H1 (cell line): ENCODE measurements at regions not wholly inside any gene's neighbourhood (a gene's known extent, or its start where the extent isn't known, plus 50 kb on each side); places are given as distances from the start of the nearest gene placed in this dataset.

ENCODE experiments used
- CBX5 ChIP-seq: fragments of 300-800, 300-1000 bp; sonication (generic); IDR thresholded peaks from 2 replicates; pipeline ENCODE4 v1.7.1; 2016; ENCODE audit warnings: antibody characterized with exemption, low read length, low read depth
- CBX8 ChIP-seq: fragments of 300-800, 300-1000 bp; sonication (generic); IDR thresholded peaks from 2 replicates; pipeline ENCODE4 v1.7.1; 2016; ENCODE audit warnings: low read depth, low read length, borderline replicate concordance
- SUZ12 ChIP-seq: fragments of 200-600 bp; sonication (generic); IDR thresholded peaks from 2 replicates; pipeline ENCODE4 v1.6.1; 2012; ENCODE audit warnings: mild to moderate bottlenecking, inconsistent platforms, low read length, moderate library complexity, mixed read lengths
- TF ChIP-seq, protein P1 (sequence below): fragments of 300-600 bp; sonication (generic); IDR thresholded peaks from 2 replicates; pipeline ENCODE4 v1.7.1; 2012; ENCODE audit warnings: low read length, moderate library complexity, mild to moderate bottlenecking, inconsistent platforms; ENCODE audit not compliant: insufficient replicate concordance

DNA sequence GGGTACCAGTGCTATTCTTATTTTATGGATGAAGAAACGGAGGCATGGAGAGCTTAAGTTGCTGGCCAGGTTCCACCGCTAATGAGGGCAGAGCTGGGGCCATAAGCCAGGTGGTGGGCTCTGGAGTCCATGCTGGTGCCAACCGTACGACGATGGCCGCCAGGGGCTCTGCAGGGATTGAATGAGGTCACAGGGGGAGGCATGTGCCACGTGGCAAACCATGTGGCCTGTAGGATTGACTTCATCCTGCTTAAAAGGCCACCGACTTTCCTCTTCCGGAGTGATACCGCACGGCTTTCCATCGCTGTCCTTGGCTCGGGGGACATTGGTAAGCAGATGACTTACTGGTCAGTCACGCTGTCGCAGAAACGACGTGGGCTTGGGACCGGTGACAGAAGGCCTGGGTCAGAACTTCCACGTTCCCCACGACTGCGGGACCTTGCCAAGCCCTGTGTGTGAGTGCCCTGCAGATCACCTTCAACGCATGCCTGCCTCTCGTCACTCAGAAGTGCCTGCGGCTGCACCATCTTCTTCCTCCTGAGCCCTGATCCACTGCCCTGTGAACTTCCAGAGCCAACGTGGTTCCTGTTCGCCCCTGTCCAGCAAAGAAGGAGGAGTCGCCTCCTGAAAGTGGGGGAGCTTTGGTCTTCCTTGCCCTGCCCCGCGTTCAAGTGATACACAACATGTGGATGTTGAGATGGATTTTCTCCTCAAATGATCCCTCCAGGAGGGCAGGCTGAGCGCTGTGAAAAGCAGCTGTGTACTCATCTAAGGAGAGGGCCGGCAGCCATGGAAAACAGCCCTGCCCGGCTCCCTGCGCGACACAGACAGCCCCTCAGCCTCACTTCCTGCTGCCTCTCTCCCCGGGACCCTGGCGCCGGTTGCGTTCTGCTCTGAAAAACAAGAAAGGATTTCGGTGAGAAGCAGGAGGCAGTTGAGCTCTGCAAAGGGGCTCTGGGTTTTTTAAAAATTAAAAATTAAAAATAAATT lies 176.7 kb downstream of the C16orf95 start (continued):
- no peak for TF ChIP-seq CBX8
- no peak for TF ChIP-seq SUZ12
- no peak for TF ChIP-seq CBX5
- TF ChIP-seq, protein P1, sequence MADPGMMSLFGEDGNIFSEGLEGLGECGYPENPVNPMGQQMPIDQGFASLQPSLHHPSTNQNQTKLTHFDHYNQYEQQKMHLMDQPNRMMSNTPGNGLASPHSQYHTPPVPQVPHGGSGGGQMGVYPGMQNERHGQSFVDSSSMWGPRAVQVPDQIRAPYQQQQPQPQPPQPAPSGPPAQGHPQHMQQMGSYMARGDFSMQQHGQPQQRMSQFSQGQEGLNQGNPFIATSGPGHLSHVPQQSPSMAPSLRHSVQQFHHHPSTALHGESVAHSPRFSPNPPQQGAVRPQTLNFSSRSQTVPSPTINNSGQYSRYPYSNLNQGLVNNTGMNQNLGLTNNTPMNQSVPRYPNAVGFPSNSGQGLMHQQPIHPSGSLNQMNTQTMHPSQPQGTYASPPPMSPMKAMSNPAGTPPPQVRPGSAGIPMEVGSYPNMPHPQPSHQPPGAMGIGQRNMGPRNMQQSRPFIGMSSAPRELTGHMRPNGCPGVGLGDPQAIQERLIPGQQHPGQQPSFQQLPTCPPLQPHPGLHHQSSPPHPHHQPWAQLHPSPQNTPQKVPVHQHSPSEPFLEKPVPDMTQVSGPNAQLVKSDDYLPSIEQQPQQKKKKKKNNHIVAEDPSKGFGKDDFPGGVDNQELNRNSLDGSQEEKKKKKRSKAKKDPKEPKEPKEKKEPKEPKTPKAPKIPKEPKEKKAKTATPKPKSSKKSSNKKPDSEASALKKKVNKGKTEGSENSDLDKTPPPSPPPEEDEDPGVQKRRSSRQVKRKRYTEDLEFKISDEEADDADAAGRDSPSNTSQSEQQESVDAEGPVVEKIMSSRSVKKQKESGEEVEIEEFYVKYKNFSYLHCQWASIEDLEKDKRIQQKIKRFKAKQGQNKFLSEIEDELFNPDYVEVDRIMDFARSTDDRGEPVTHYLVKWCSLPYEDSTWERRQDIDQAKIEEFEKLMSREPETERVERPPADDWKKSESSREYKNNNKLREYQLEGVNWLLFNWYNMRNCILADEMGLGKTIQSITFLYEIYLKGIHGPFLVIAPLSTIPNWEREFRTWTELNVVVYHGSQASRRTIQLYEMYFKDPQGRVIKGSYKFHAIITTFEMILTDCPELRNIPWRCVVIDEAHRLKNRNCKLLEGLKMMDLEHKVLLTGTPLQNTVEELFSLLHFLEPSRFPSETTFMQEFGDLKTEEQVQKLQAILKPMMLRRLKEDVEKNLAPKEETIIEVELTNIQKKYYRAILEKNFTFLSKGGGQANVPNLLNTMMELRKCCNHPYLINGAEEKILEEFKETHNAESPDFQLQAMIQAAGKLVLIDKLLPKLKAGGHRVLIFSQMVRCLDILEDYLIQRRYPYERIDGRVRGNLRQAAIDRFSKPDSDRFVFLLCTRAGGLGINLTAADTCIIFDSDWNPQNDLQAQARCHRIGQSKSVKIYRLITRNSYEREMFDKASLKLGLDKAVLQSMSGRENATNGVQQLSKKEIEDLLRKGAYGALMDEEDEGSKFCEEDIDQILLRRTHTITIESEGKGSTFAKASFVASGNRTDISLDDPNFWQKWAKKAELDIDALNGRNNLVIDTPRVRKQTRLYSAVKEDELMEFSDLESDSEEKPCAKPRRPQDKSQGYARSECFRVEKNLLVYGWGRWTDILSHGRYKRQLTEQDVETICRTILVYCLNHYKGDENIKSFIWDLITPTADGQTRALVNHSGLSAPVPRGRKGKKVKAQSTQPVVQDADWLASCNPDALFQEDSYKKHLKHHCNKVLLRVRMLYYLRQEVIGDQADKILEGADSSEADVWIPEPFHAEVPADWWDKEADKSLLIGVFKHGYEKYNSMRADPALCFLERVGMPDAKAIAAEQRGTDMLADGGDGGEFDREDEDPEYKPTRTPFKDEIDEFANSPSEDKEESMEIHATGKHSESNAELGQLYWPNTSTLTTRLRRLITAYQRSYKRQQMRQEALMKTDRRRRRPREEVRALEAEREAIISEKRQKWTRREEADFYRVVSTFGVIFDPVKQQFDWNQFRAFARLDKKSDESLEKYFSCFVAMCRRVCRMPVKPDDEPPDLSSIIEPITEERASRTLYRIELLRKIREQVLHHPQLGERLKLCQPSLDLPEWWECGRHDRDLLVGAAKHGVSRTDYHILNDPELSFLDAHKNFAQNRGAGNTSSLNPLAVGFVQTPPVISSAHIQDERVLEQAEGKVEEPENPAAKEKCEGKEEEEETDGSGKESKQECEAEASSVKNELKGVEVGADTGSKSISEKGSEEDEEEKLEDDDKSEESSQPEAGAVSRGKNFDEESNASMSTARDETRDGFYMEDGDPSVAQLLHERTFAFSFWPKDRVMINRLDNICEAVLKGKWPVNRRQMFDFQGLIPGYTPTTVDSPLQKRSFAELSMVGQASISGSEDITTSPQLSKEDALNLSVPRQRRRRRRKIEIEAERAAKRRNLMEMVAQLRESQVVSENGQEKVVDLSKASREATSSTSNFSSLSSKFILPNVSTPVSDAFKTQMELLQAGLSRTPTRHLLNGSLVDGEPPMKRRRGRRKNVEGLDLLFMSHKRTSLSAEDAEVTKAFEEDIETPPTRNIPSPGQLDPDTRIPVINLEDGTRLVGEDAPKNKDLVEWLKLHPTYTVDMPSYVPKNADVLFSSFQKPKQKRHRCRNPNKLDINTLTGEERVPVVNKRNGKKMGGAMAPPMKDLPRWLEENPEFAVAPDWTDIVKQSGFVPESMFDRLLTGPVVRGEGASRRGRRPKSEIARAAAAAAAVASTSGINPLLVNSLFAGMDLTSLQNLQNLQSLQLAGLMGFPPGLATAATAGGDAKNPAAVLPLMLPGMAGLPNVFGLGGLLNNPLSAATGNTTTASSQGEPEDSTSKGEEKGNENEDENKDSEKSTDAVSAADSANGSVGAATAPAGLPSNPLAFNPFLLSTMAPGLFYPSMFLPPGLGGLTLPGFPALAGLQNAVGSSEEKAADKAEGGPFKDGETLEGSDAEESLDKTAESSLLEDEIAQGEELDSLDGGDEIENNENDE = no peak
